ENCODE measurements at regions not wholly inside any gene's neighbourhood (a gene's known extent, or its start where the extent isn't known, plus 50 kb on each side); places are given as distances from the start of the nearest gene placed in this dataset.

GRCh38 chr2:149885946-149886345 lies 298.4 kb upstream of the MMADHC start:
- TF ChIP-seq CTCF (conservative IDR thresholded peaks at IDR 0.05; ENCODE audit: low read depth): no peak
- H3K27ac ChIP-seq: no peak overlapping the region
- ChIA-PET POLR2A (ENCODE audit: low non-redundant PET) (no interaction called here), CTCF (no interaction called here)
- DNase-seq (ENCODE audit: low spot score): no peak

- CTCF ChIA-PET: interaction anchor here (0.9 to 1.0 kb wide), 2 partner anchors 10 to 517 kb away, joined by 3 to 4 read pairs; no protein-coding TSS in a partner anchor
Observed at GRCh38 chr2:149885468-149885867, 297.9 kb upstream of the MMADHC start.

GRCh38 chr2:149884871-149885270 lies 297.3 kb upstream of the MMADHC start:
- POLR2A ChIA-PET (ENCODE audit: low non-redundant PET): no interaction called here

More at GRCh38 chr2:149885468-149885867, 297.9 kb upstream of the MMADHC start:
- H3K27ac ChIP-seq: no peak overlapping the region
- no peak for TF ChIP-seq CTCF (conservative IDR thresholded peaks at IDR 0.05; ENCODE audit: low read depth)
- POLR2A ChIA-PET (ENCODE audit: low non-redundant PET): no interaction called here
- no peak for DNase-seq (ENCODE audit: low spot score)

GRCh38 chr2:149877913-149878312 lies 290.3 kb upstream of the MMADHC start:
- ChIA-PET CTCF (no interaction called here), POLR2A (ENCODE audit: low non-redundant PET) (no interaction called here)
- no peak overlapping the region for H3K27ac ChIP-seq
- no peak for TF ChIP-seq CTCF (conservative IDR thresholded peaks at IDR 0.05; ENCODE audit: low read depth)
- no peak for DNase-seq (ENCODE audit: low spot score)

More at GRCh38 chr2:149884871-149885270, 297.3 kb upstream of the MMADHC start:
- CTCF ChIA-PET: interaction anchor here (0.5 to 1.0 kb wide), 3 partner anchors 9 to 518 kb away, joined by 3 to 4 read pairs (median 3); no protein-coding TSS in a partner anchor
- TF ChIP-seq CTCF (conservative IDR thresholded peaks at IDR 0.05; ENCODE audit: low read depth): no peak
- no peak for DNase-seq (ENCODE audit: low spot score)
- no peak overlapping the region for H3K27ac ChIP-seq

- TF ChIP-seq CTCF (conservative IDR thresholded peaks at IDR 0.05; ENCODE audit: low read depth): no peak
- no peak overlapping the region for H3K27ac ChIP-seq
- POLR2A ChIA-PET (ENCODE audit: low non-redundant PET): no interaction called here
- CTCF ChIA-PET: no interaction called here
- DNase-seq (ENCODE audit: low spot score): no peak
Observed at GRCh38 chr2:149877074-149877473, 289.5 kb upstream of the MMADHC start.

- no peak for DNase-seq (ENCODE audit: low spot score)
- ChIA-PET CTCF (no interaction called here), POLR2A (ENCODE audit: low non-redundant PET) (no interaction called here)
- H3K27ac ChIP-seq: no peak overlapping the region
- no peak for TF ChIP-seq CTCF (conservative IDR thresholded peaks at IDR 0.05; ENCODE audit: low read depth)
Observed at GRCh38 chr2:149873936-149874335, 286.4 kb upstream of the MMADHC start.

Data from RWPE1 (cell line).